GM06990 (cell line): ENCODE measurements at regions not wholly inside any gene's neighbourhood (a gene's known extent, or its start where the extent isn't known, plus 50 kb on each side); places are given as distances from the start of the nearest gene placed in this dataset.
"Not testable (repeated sequence)": the region's sequence is repeated elsewhere in the genome, so short reads cannot be mapped to it uniquely, and the experiment has no call there.

Experiments used
- DNase-seq: peaks from one replicate; pipeline ENCODE4 v3.0.0-alpha.2; 2011; ENCODE audit not compliant: insufficient read length; ENCODE audit errors: extremely low read depth
- H3K27me3 ChIP-seq: replicated peaks from 2 replicates; pipeline ENCODE4 v1.6.0; 2011; ENCODE audit warnings: low read length; ENCODE audit not compliant: control insufficient read depth, insufficient read depth
- H3K36me3 ChIP-seq: 2 replicates; pipeline ENCODE4 v1.5.1; 2011; ENCODE audit warnings: low read length; ENCODE audit not compliant: control insufficient read depth, insufficient read depth
- H3K4me3 ChIP-seq: replicated peaks from 2 replicates; pipeline ENCODE4 v1.5.1; 2011; ENCODE audit warnings: low read depth, mild to moderate bottlenecking, control low read depth, low read length
- CTCF ChIP-seq: IDR thresholded peaks from 2 replicates; pipeline ENCODE4 v1.5.1; 2011; ENCODE audit warnings: low read length, control low read depth, mild to moderate bottlenecking, inconsistent platforms; ENCODE audit not compliant: insufficient read depth, poor library complexity, severe bottlenecking

GRCh38 chr6:79403563-79403962 lies 133.7 kb downstream of the LCA5 start:
- Histone ChIP-seq H3K27me3 (no peaks in the 10 kb centered on the region), H3K36me3 (no peaks in the 10 kb centered on the region), H3K4me3 (no peak overlapping the region)
- no peak for TF ChIP-seq CTCF
- no peak for DNase-seq

GRCh38 chr6:79403086-79403485 lies 134.1 kb downstream of the LCA5 start:
- no peak for DNase-seq
- no peaks in the 10 kb centered on the region for H3K36me3 ChIP-seq
- H3K27me3 ChIP-seq = no peaks in the 10 kb centered on the region
- no peak for TF ChIP-seq CTCF
- no peak overlapping the region for H3K4me3 ChIP-seq

GRCh38 chr6:79399499-79399898 lies 137.7 kb downstream of the LCA5 start:
- H3K36me3 ChIP-seq = no peaks in the 10 kb centered on the region
- TF ChIP-seq CTCF = no peak
- no peak overlapping the region for H3K4me3 ChIP-seq
- DNase-seq = no peak
- H3K27me3 ChIP-seq = no peaks in the 10 kb centered on the region

- not testable (repeated sequence) for DNase-seq, H3K4me3 ChIP-seq, H3K27me3 ChIP-seq, H3K36me3 ChIP-seq
Measured at GRCh38 chr6:79398617-79399016, 138.6 kb downstream of the LCA5 start.

GRCh38 chr6:79396625-79397024 lies 140.6 kb downstream of the LCA5 start:
- TF ChIP-seq CTCF = no peak
- DNase-seq = no peak
- Histone ChIP-seq H3K27me3 (no peaks in the 10 kb centered on the region), H3K36me3 (no peaks in the 10 kb centered on the region), H3K4me3 (no peak overlapping the region)

- no peak for TF ChIP-seq CTCF
- no peaks in the 10 kb centered on the region for H3K36me3 ChIP-seq
- H3K4me3 ChIP-seq = no peak overlapping the region
- no peak for DNase-seq
- no peaks in the 10 kb centered on the region for H3K27me3 ChIP-seq
Measured at GRCh38 chr6:79394690-79395089, 142.5 kb downstream of the LCA5 start.
